ENCODE measurements at regions not wholly inside any gene's neighbourhood (a gene's known extent, or its start where the extent isn't known, plus 50 kb on each side); places are given as distances from the start of the nearest gene placed in this dataset.

DNA sequence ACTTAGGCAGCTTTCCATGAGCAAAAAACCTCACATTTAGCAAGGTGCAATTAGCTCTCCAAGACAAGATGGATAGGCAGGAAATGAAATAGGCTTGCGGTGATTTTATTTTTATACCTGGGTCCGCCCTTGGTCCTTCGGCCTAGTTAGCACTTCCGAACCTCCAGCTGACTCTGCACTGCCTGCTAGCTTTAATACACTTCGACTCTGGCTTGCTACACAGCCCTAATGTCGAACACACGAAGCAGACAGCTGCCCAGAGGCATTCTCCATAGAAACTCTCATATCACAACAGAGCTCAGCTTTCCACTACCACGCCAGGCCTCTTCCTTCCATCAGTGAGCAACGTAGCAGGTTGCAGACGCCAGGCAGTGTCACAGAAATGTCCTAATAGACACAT, 688.0 kb downstream of the VRK1 start:
- no peak for TF ChIP-seq EZH2phosphoT487 (IDR thresholded peaks at IDR 0.05; ENCODE audit: insufficient read depth, low read depth)
- TF ChIP-seq EZH2 (IDR thresholded peaks at IDR 0.05; ENCODE audit: insufficient read depth, poor library complexity, severe bottlenecking), result no peak

All from GM23248 (cell line).